Caco-2 (cell line): ENCODE measurements at regions not wholly inside any gene's neighbourhood (a gene's known extent, or its start where the extent isn't known, plus 50 kb on each side); places are given as distances from the start of the nearest gene placed in this dataset.

Source experiments
- BruUV-seq: library from RNA; stranded (reverse); fragments of 400-500 nt; replicated peaks from 2 replicates; lab custom pipeline; 2021; lab: Mats Ljungman, UMichigan
- CTCF ChIA-PET: fragments of 300-600 bp; sonication (Branson Sonifier 250); formaldehyde crosslinking; loops from one replicate; lab custom pipeline; 2022; ENCODE audit warnings: antibody characterized with exemption; lab: Charles Lee
- POLR2A ChIA-PET: fragments of 300-600 bp; sonication (Branson Sonifier 250); formaldehyde crosslinking; loops from one replicate; lab custom pipeline; 2022; ENCODE audit warnings: antibody characterized with exemption; lab: Charles Lee
- DNase-seq, 2 experiments: peaks; one replicate each; pipeline versions ENCODE4 v3.0.0 to v3.0.0-alpha.2; 2020 to 2022
- H3K27me3 ChIP-seq: replicated peaks from 2 replicates; pipeline ENCODE4 v1.6.0; 2011; ENCODE audit warnings: low read length; ENCODE audit not compliant: control insufficient read depth, insufficient read depth
- H3K36me3 ChIP-seq: 2 replicates; pipeline ENCODE4 v1.5.1; 2011; ENCODE audit warnings: low read length; ENCODE audit not compliant: control insufficient read depth, insufficient read depth
- H3K4me1 ChIP-seq: fragments of 250-450 bp; sonication (Bioruptor Pico); 2 replicates; pipeline ENCODE4 v1.5.1; 2020; ENCODE audit warnings: mild to moderate bottlenecking
- H3K4me3 ChIP-seq: 2 replicates; pipeline ENCODE4 v1.5.1; 2011; ENCODE audit warnings: low read depth, mild to moderate bottlenecking, control low read depth, low read length
- H3K9me3 ChIP-seq: fragments of 250-450 bp; sonication (Bioruptor Pico); 2 replicates; pipeline ENCODE4 v1.5.1; 2020; ENCODE audit warnings: mild to moderate bottlenecking, moderate library complexity
- H3K27ac Mint-ChIP-seq: one replicate; pipeline ENCODE4 v1.8.0; 2022; ENCODE audit warnings: mixed read lengths; ENCODE audit not compliant: unreplicated experiment
- H3K27me3 Mint-ChIP-seq: one replicate; pipeline ENCODE4 v1.8.0; 2022; ENCODE audit warnings: mixed read lengths; ENCODE audit not compliant: insufficient read depth, unreplicated experiment
- H3K36me3 Mint-ChIP-seq: one replicate; pipeline ENCODE4 v1.8.0; 2022; ENCODE audit warnings: mild to moderate bottlenecking, mixed read lengths; ENCODE audit not compliant: insufficient read depth, unreplicated experiment
- H3K4me1 Mint-ChIP-seq: one replicate; pipeline ENCODE4 v1.8.0; 2022; ENCODE audit warnings: low read depth, mixed read lengths; ENCODE audit not compliant: unreplicated experiment
- H3K4me3 Mint-ChIP-seq: one replicate; pipeline ENCODE4 v1.8.0; 2022; ENCODE audit warnings: mild to moderate bottlenecking, moderate library complexity, mixed read lengths; ENCODE audit not compliant: unreplicated experiment
- H3K9me3 Mint-ChIP-seq: one replicate; pipeline ENCODE4 v1.8.0; 2022; ENCODE audit warnings: mixed read lengths; ENCODE audit not compliant: unreplicated experiment
- intact Hi-C: fragments of 100-400 bp; cut with micrococcal nuclease; formaldehyde crosslinking; loops from one replicate; pipeline ENCODE4 v1.10.0; 2022; ENCODE audit not compliant: unreplicated experiment
- TF ChIP-seq, protein P1 (sequence below), 2 experiments: fragments of 200-600 bp in 1 of 2; IDR thresholded peaks; 1 replicate in 1 of 2; 2 replicates in 1 of 2; pipeline versions ENCODE4 v1.5.1 to v1.8.0; 2011 to 2022; ENCODE audit warnings: antibody characterized with exemption in 1 of 2, control low read depth in 1 of 2, inconsistent platforms in 1 of 2, low read depth in 1 of 2, low read length in 1 of 2, mild to moderate bottlenecking in 1 of 2, moderate library complexity in 1 of 2; ENCODE audit not compliant: insufficient read depth in 1 of 2, severe bottlenecking in 1 of 2, unreplicated experiment in 1 of 2

DNA sequence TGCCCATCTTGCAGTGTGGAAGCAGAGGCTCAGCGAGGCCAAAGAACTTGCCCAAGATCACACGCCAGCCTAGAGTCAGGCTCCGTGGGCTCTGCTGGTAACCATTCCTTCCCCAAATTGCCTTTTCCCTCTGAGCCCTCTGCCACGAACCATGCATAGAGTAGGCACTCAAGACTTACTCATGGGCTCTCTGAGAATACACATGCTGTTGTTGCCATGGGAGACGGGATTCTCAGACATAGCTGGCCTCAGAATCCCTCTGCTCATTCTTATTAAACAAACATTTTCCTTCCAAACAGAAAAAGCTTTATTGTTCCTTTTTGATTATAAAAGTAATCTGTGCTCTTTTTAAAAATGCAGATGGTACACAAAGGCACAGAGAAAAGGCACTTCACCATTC, 52.5 kb upstream of the WSCD2 start:
- Histone ChIP-seq H3K36me3 (no peaks in the 10 kb centered on the region), H3K4me1 (no peaks in the 10 kb centered on the region), H3K4me3 (no peak overlapping the region), H3K27me3 (no peaks in the 10 kb centered on the region), H3K9me3 (no peaks in the 10 kb centered on the region)
- Mint-ChIP-seq H3K36me3 (no peaks in the 10 kb centered on the region), H3K9me3 (no peaks in the 10 kb centered on the region), H3K4me3 (no peak overlapping the region), H3K27ac (no peak overlapping the region), H3K27me3 (peaks cover 13% of the 10 kb centered on the region), H3K4me1 (no peaks in the 10 kb centered on the region)
- TF ChIP-seq, protein P1, sequence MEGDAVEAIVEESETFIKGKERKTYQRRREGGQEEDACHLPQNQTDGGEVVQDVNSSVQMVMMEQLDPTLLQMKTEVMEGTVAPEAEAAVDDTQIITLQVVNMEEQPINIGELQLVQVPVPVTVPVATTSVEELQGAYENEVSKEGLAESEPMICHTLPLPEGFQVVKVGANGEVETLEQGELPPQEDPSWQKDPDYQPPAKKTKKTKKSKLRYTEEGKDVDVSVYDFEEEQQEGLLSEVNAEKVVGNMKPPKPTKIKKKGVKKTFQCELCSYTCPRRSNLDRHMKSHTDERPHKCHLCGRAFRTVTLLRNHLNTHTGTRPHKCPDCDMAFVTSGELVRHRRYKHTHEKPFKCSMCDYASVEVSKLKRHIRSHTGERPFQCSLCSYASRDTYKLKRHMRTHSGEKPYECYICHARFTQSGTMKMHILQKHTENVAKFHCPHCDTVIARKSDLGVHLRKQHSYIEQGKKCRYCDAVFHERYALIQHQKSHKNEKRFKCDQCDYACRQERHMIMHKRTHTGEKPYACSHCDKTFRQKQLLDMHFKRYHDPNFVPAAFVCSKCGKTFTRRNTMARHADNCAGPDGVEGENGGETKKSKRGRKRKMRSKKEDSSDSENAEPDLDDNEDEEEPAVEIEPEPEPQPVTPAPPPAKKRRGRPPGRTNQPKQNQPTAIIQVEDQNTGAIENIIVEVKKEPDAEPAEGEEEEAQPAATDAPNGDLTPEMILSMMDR (IDR thresholded peaks at IDR 0.05; ENCODE audit: insufficient read depth in 1 of 2, low read depth in 1 of 2, low read length in 1 of 2, severe bottlenecking in 1 of 2, unreplicated experiment in 1 of 2), result no peak
- intact Hi-C loops, result no loop called here
- CTCF ChIA-PET, result no interaction called here
- no peak for DNase-seq
- BruUV-seq, result no TSS peak
- POLR2A ChIA-PET, result no interaction called here

- ChIA-PET POLR2A (no interaction called here), CTCF (no interaction called here)
- H3K4me1 Mint-ChIP-seq, result no peaks in the 10 kb centered on the region
- H3K27ac Mint-ChIP-seq, result no peak overlapping the region
- TF ChIP-seq, protein P1 (IDR thresholded peaks at IDR 0.05; ENCODE audit: insufficient read depth in 1 of 2, low read depth in 1 of 2, low read length in 1 of 2, severe bottlenecking in 1 of 2, unreplicated experiment in 1 of 2), result no peak
- H3K4me1 ChIP-seq, result no peaks in the 10 kb centered on the region
- no peaks in the 10 kb centered on the region for H3K9me3 Mint-ChIP-seq
- H3K36me3 Mint-ChIP-seq, result no peaks in the 10 kb centered on the region
- no TSS peak for BruUV-seq
- no peak for DNase-seq
- no peak overlapping the region for H3K4me3 ChIP-seq
- intact Hi-C loops, result no loop called here
- no peaks in the 10 kb centered on the region for H3K9me3 ChIP-seq
- H3K27me3 ChIP-seq, result no peaks in the 10 kb centered on the region
- H3K36me3 ChIP-seq, result no peaks in the 10 kb centered on the region
- H3K4me3 Mint-ChIP-seq, result no peak overlapping the region
- peaks cover 9% of the 10 kb centered on the region for H3K27me3 Mint-ChIP-seq
Observed at GRCh38 chr12:108078428-108078827, 50.7 kb upstream of the WSCD2 start.
